Neural crest cell (in vitro differentiated cells): ENCODE measurements at regions not wholly inside any gene's neighbourhood (a gene's known extent, or its start where the extent isn't known, plus 50 kb on each side); places are given as distances from the start of the nearest gene placed in this dataset.

Source experiments
- DNase-seq: peaks from one replicate; pipeline ENCODE4 v3.0.0; 2021; ENCODE audit warnings: low read depth, mixed read lengths, low spot score
- H3K27ac Mint-ChIP-seq: one replicate; pipeline ENCODE4 v1.8.0; 2021; ENCODE audit warnings: mild to moderate bottlenecking, mixed read lengths; ENCODE audit not compliant: unreplicated experiment
- H3K27me3 Mint-ChIP-seq: 2 replicates; pipeline ENCODE4 v1.8.0; 2021; ENCODE audit warnings: low read depth, mild to moderate bottlenecking, mixed read lengths
- H3K36me3 Mint-ChIP-seq: 2 replicates; pipeline ENCODE4 v1.8.0; 2021; ENCODE audit warnings: low read depth, mild to moderate bottlenecking, mixed read lengths
- H3K4me1 Mint-ChIP-seq: 2 replicates; pipeline ENCODE4 v1.8.0; 2021; ENCODE audit warnings: mixed read lengths
- H3K4me3 Mint-ChIP-seq: one replicate; pipeline ENCODE4 v1.8.0; 2021; ENCODE audit warnings: mild to moderate bottlenecking, mixed read lengths
- H3K9me3 Mint-ChIP-seq: 2 replicates; pipeline ENCODE4 v1.8.0; 2021; ENCODE audit warnings: mixed read lengths
- CTCF ChIP-seq: fragments of 200-600 bp; sonication (generic); conservative IDR thresholded peaks from 2 replicates; pipeline ENCODE4 v1.5.0; 2021; ENCODE audit warnings: antibody characterized with exemption, mild to moderate bottlenecking

- H3K27me3 Mint-ChIP-seq: no peaks in the 10 kb centered on the region
- no peaks in the 10 kb centered on the region for H3K4me1 Mint-ChIP-seq
- H3K27ac Mint-ChIP-seq: no peak overlapping the region
- peaks cover 11% of the 10 kb centered on the region for H3K9me3 Mint-ChIP-seq
- peaks cover 2% of the 10 kb centered on the region for H3K36me3 Mint-ChIP-seq
- DNase-seq: no peak
- no peak for TF ChIP-seq CTCF
- no peak overlapping the region for H3K4me3 Mint-ChIP-seq
Measured at GRCh38 chr16:76175718-76176117, 101.5 kb upstream of the CNTNAP4 start.

- no peak for DNase-seq
- Mint-ChIP-seq H3K27ac (no peak overlapping the region), H3K36me3 (peaks cover 2% of the 10 kb centered on the region), H3K4me1 (no peaks in the 10 kb centered on the region), H3K9me3 (peaks cover 9% of the 10 kb centered on the region), H3K4me3 (no peak overlapping the region), H3K27me3 (no peaks in the 10 kb centered on the region)
- no peak for TF ChIP-seq CTCF
Measured at GRCh38 chr16:76176153-76176552, 101.0 kb upstream of the CNTNAP4 start.

- no peak overlapping the region for H3K4me3 Mint-ChIP-seq
- H3K27me3 Mint-ChIP-seq: no peaks in the 10 kb centered on the region
- H3K36me3 Mint-ChIP-seq: peaks cover 2% of the 10 kb centered on the region
- peaks cover 6% of the 10 kb centered on the region for H3K9me3 Mint-ChIP-seq
- no peaks in the 10 kb centered on the region for H3K4me1 Mint-ChIP-seq
- no peak for TF ChIP-seq CTCF
- H3K27ac Mint-ChIP-seq: no peak overlapping the region
- no peak for DNase-seq
Measured at GRCh38 chr16:76176616-76177015, 100.6 kb upstream of the CNTNAP4 start.

DNA sequence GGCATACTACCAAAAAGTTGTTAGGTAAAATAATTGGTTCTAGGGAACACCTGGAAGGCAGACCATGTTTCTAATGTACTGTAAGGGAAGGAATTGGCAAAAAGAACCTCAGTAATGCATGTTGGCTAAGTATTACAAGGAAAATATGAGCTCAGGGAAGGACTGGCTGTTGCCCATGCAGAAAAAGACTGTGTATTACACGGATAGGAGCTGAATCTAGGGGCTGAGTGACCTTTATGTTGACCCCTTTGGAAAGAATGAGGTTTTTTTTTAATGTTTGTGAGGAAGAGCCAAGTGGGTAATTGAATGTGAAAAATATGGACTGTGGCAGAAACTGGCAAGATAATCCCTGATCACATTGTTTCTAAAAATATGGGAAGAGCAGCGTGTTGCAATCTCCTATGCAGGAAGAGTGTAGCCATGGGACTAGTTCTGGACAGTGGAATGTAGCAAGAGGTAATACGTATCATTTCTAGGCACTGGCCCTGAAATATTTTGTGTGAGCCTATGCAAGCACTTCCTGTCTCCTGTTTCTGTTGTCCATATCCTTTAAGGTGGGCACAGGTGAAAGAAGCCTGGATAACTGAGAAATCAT lies 95.1 kb upstream of the CNTNAP4 start:
- H3K9me3 Mint-ChIP-seq: peaks cover 3% of the 10 kb centered on the region
- no peaks in the 10 kb centered on the region for H3K4me1 Mint-ChIP-seq
- H3K4me3 Mint-ChIP-seq: no peak overlapping the region
- no peaks in the 10 kb centered on the region for H3K36me3 Mint-ChIP-seq
- no peaks in the 10 kb centered on the region for H3K27me3 Mint-ChIP-seq
- TF ChIP-seq CTCF: no peak
- H3K27ac Mint-ChIP-seq: no peak overlapping the region
- DNase-seq: no peak

GRCh38 chr16:76183647-76184046 lies 93.6 kb upstream of the CNTNAP4 start:
- Mint-ChIP-seq H3K27ac (no peak overlapping the region), H3K27me3 (no peaks in the 10 kb centered on the region), H3K4me3 (no peak overlapping the region), H3K36me3 (no peaks in the 10 kb centered on the region), H3K9me3 (peaks cover 12% of the 10 kb centered on the region), H3K4me1 (no peaks in the 10 kb centered on the region)
- TF ChIP-seq CTCF: no peak
- DNase-seq: no peak
